ENCODE measurements at regions not wholly inside any gene's neighbourhood (a gene's known extent, or its start where the extent isn't known, plus 50 kb on each side); places are given as distances from the start of the nearest gene placed in this dataset.

- no peak for TF ChIP-seq GLIS1 (tag by site-specific recombination; IDR thresholded peaks at IDR 0.05)
- TF ChIP-seq MEIS1 (CRISPR knock-in tag; IDR thresholded peaks at IDR 0.05; ENCODE audit: borderline replicate concordance) = no peak
- no peak for TF ChIP-seq ZBTB17 (tag by site-specific recombination; IDR thresholded peaks at IDR 0.05)
- no peak for TF ChIP-seq ZNF2 (tag by site-specific recombination; IDR thresholded peaks at IDR 0.05)
- no peak for TF ChIP-seq KLF10 (tag by site-specific recombination; IDR thresholded peaks at IDR 0.05)
- TF ChIP-seq, protein P1, sequence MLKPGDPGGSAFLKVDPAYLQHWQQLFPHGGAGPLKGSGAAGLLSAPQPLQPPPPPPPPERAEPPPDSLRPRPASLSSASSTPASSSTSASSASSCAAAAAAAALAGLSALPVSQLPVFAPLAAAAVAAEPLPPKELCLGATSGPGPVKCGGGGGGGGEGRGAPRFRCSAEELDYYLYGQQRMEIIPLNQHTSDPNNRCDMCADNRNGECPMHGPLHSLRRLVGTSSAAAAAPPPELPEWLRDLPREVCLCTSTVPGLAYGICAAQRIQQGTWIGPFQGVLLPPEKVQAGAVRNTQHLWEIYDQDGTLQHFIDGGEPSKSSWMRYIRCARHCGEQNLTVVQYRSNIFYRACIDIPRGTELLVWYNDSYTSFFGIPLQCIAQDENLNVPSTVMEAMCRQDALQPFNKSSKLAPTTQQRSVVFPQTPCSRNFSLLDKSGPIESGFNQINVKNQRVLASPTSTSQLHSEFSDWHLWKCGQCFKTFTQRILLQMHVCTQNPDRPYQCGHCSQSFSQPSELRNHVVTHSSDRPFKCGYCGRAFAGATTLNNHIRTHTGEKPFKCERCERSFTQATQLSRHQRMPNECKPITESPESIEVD (tag by site-specific recombination; IDR thresholded peaks at IDR 0.05) = no peak
Observed at GRCh38 chr9:82673201-82673600, 389.7 kb downstream of the RASEF start (continued).

- TF ChIP-seq ZNF792 (tag by site-specific recombination; IDR thresholded peaks at IDR 0.05) (no peak), SETDB1 (IDR thresholded peaks at IDR 0.05; ENCODE audit: insufficient read length, low read length) (no peak), ZNF529 (tag by site-specific recombination; IDR thresholded peaks at IDR 0.05; ENCODE audit: insufficient replicate concordance) (no peak), ZNF274 (IDR thresholded peaks at IDR 0.05; ENCODE audit: low read length) (no peak), ZNF274 (tag by site-specific recombination; IDR thresholded peaks at IDR 0.05; ENCODE audit: borderline replicate concordance) (no peak), ZNF221 (tag by site-specific recombination; IDR thresholded peaks at IDR 0.05; ENCODE audit: borderline replicate concordance) (no peak), HOXC10 (CRISPR knock-in tag; IDR thresholded peaks at IDR 0.05) (no peak), ZNF530 (tag by site-specific recombination; IDR thresholded peaks at IDR 0.05; ENCODE audit: low read depth) (no peak), ZNF2 (tag by site-specific recombination; IDR thresholded peaks at IDR 0.05) (no peak), ZNF692 (tag by site-specific recombination; IDR thresholded peaks at IDR 0.05) (no peak), ZNF391 (tag by site-specific recombination; IDR thresholded peaks at IDR 0.05; ENCODE audit: borderline replicate concordance, low read depth) (no peak), AEBP2 (tag by site-specific recombination; IDR thresholded peaks at IDR 0.05; ENCODE audit: borderline replicate concordance) (no peak), TCF7L2 (IDR thresholded peaks at IDR 0.05; ENCODE audit: borderline replicate concordance, low read depth, low read length) (no peak), ZNF621 (tag by site-specific recombination; IDR thresholded peaks at IDR 0.05) (no peak)
- TF ChIP-seq, protein P2, sequence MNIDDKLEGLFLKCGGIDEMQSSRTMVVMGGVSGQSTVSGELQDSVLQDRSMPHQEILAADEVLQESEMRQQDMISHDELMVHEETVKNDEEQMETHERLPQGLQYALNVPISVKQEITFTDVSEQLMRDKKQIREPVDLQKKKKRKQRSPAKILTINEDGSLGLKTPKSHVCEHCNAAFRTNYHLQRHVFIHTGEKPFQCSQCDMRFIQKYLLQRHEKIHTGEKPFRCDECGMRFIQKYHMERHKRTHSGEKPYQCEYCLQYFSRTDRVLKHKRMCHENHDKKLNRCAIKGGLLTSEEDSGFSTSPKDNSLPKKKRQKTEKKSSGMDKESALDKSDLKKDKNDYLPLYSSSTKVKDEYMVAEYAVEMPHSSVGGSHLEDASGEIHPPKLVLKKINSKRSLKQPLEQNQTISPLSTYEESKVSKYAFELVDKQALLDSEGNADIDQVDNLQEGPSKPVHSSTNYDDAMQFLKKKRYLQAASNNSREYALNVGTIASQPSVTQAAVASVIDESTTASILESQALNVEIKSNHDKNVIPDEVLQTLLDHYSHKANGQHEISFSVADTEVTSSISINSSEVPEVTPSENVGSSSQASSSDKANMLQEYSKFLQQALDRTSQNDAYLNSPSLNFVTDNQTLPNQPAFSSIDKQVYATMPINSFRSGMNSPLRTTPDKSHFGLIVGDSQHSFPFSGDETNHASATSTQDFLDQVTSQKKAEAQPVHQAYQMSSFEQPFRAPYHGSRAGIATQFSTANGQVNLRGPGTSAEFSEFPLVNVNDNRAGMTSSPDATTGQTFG (tag by site-specific recombination; IDR thresholded peaks at IDR 0.05; ENCODE audit: borderline replicate concordance) = no peak
- TF ChIP-seq, protein P3, sequence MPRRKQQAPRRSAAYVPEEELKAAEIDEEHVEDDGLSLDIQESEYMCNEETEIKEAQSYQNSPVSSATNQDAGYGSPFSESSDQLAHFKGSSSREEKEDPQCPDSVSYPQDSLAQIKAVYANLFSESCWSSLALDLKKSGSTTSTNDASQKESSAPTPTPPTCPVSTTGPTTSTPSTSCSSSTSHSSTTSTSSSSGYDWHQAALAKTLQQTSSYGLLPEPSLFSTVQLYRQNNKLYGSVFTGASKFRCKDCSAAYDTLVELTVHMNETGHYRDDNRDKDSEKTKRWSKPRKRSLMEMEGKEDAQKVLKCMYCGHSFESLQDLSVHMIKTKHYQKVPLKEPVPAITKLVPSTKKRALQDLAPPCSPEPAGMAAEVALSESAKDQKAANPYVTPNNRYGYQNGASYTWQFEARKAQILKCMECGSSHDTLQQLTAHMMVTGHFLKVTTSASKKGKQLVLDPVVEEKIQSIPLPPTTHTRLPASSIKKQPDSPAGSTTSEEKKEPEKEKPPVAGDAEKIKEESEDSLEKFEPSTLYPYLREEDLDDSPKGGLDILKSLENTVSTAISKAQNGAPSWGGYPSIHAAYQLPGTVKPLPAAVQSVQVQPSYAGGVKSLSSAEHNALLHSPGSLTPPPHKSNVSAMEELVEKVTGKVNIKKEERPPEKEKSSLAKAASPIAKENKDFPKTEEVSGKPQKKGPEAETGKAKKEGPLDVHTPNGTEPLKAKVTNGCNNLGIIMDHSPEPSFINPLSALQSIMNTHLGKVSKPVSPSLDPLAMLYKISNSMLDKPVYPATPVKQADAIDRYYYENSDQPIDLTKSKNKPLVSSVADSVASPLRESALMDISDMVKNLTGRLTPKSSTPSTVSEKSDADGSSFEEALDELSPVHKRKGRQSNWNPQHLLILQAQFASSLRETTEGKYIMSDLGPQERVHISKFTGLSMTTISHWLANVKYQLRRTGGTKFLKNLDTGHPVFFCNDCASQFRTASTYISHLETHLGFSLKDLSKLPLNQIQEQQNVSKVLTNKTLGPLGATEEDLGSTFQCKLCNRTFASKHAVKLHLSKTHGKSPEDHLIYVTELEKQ (tag by site-specific recombination; IDR thresholded peaks at IDR 0.05; ENCODE audit: borderline replicate concordance) = no peak
- ChIA-PET POLR2A (no interaction called here), CTCF (interaction anchor here (0.8 kb wide), 1 partner anchor 8 kb away, joined by 3 read pairs; no protein-coding TSS in a partner anchor)
- H3K4me3 ChIP-seq (ENCODE audit: low read depth, low read length) = no peak overlapping the region
- no peaks in the 10 kb centered on the region; the same call in 1 of the 2 replicates for H3K4me1 ChIP-seq (ENCODE audit: control insufficient read depth, insufficient read depth, low read length)
- H3K36me3 ChIP-seq (ENCODE audit: control insufficient read depth in 2 of 2, insufficient read depth in 1 of 2, low read length in 2 of 2) = no peaks in the 10 kb centered on the region
- no peaks in the 10 kb centered on the region for H3K9me3 ChIP-seq (ENCODE audit: control insufficient read depth, insufficient read depth, low read depth, low read length)
- no peak overlapping the region for H3K27ac ChIP-seq (ENCODE audit: extremely low read depth, low read depth, low read length)
Observed at GRCh38 chr9:82673919-82674318, 389.0 kb downstream of the RASEF start.
